ENCODE measurements at regions not wholly inside any gene's neighbourhood (a gene's known extent, or its start where the extent isn't known, plus 50 kb on each side); places are given as distances from the start of the nearest gene placed in this dataset.

- H3K4me3 ChIP-seq (ENCODE audit: low read depth, low read length), result no peak overlapping the region
- POLR2A ChIA-PET, result no interaction called here
- TF ChIP-seq, protein P1, sequence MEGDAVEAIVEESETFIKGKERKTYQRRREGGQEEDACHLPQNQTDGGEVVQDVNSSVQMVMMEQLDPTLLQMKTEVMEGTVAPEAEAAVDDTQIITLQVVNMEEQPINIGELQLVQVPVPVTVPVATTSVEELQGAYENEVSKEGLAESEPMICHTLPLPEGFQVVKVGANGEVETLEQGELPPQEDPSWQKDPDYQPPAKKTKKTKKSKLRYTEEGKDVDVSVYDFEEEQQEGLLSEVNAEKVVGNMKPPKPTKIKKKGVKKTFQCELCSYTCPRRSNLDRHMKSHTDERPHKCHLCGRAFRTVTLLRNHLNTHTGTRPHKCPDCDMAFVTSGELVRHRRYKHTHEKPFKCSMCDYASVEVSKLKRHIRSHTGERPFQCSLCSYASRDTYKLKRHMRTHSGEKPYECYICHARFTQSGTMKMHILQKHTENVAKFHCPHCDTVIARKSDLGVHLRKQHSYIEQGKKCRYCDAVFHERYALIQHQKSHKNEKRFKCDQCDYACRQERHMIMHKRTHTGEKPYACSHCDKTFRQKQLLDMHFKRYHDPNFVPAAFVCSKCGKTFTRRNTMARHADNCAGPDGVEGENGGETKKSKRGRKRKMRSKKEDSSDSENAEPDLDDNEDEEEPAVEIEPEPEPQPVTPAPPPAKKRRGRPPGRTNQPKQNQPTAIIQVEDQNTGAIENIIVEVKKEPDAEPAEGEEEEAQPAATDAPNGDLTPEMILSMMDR (IDR thresholded peaks at IDR 0.05; ENCODE audit: insufficient read depth, low read length, missing control alignments), result no peak
- CTCF ChIA-PET, result no interaction called here
- no peak for DNase-seq (ENCODE audit: low read depth, low spot score)
Measured at GRCh38 chr2:192657362-192657761, 462.6 kb upstream of the TMEFF2 start.

- TF ChIP-seq, protein P1 (IDR thresholded peaks at IDR 0.05; ENCODE audit: insufficient read depth, low read length, missing control alignments), result no peak
- H3K4me3 ChIP-seq (ENCODE audit: low read depth, low read length), result no peak overlapping the region
- DNase-seq (ENCODE audit: low read depth, low spot score), result no peak
- POLR2A ChIA-PET, result no interaction called here
- CTCF ChIA-PET, result no interaction called here
Measured at GRCh38 chr2:192655916-192656315, 461.2 kb upstream of the TMEFF2 start.

GRCh38 chr2:192645811-192646598 is 451.3 kb upstream of the TMEFF2 start:
- H3K4me3 ChIP-seq (ENCODE audit: low read depth, low read length), result no peak overlapping the region
- TF ChIP-seq, protein P1 (IDR thresholded peaks at IDR 0.05; ENCODE audit: insufficient read depth, low read length, missing control alignments), result no peak
- POLR2A ChIA-PET, result no interaction called here
- CTCF ChIA-PET, result no interaction called here
- no peak for DNase-seq (ENCODE audit: low read depth, low spot score)

- TF ChIP-seq, protein P1 (IDR thresholded peaks at IDR 0.05; ENCODE audit: insufficient read depth, low read length, missing control alignments), result no peak
- no peak overlapping the region for H3K4me3 ChIP-seq (ENCODE audit: low read depth, low read length)
- no peak for DNase-seq (ENCODE audit: low read depth, low spot score)
- ChIA-PET POLR2A (no interaction called here), CTCF (no interaction called here)
Measured at GRCh38 chr2:192634557-192634956, 439.8 kb upstream of the TMEFF2 start.

DNA sequence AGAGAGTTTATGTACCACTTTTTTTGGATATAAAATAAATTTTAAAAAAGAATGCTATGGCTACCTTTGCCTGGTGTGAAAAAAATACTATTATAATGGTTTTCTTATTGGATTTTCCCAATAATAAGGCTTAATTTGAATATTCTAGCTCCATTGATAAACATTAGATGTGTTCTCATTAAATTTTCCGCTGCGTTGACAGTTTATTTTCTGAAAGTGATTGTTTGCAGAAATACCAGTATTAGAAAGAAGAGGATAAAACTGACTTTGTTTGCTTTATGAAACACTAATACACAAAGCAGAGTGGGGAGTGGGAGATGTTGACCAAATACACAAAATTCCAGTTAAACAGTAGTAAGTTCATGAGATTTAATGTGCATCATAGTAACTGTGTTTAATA is 433.3 kb upstream of the TMEFF2 start:
- TF ChIP-seq, protein P1 (IDR thresholded peaks at IDR 0.05; ENCODE audit: insufficient read depth, low read length, missing control alignments), result no peak
- ChIA-PET CTCF (no interaction called here), POLR2A (no interaction called here)
- H3K4me3 ChIP-seq (ENCODE audit: low read depth, low read length), result no peak overlapping the region
- DNase-seq (ENCODE audit: low read depth, low spot score), result no peak

GRCh38 chr2:192615105-192615504 is 420.4 kb upstream of the TMEFF2 start:
- CTCF ChIA-PET, result no interaction called here
- POLR2A ChIA-PET, result no interaction called here
- no peak for DNase-seq (ENCODE audit: low read depth, low spot score)
- TF ChIP-seq, protein P1 (IDR thresholded peaks at IDR 0.05; ENCODE audit: insufficient read depth, low read length, missing control alignments), result no peak
- no peak overlapping the region for H3K4me3 ChIP-seq (ENCODE audit: low read depth, low read length)

Data from AG04449 (cell line).